ENCODE measurements at regions not wholly inside any gene's neighbourhood (a gene's known extent, or its start where the extent isn't known, plus 50 kb on each side); places are given as distances from the start of the nearest gene placed in this dataset.

DNA sequence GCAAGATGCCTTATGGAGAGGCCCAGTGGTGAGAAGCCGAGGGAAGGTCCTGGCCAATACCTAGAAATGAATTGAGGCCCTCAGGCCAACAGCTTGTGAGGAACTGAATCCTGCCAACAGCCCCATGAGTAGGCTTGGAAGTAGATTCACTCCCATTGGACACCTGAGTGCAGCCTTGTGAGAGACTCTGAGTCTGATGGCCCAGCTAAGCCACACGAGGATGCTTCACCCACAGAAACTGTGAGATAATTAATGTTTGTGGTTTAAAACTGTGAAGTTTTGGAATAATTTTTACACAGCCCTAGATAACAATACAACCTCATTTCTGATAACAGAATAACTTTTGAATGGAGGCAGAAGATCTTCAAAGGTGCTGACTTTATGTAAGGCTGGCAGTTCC, 65.9 kb upstream of the DAP start:
- Histone ChIP-seq H3K4me3 (replicated peaks in 1 of 3; ENCODE audit: insufficient read depth in 1 of 3, low read depth in 1 of 3, low read length in 3 of 3) (no peak overlapping the region), H3K36me3 (ENCODE audit: control insufficient read depth in 2 of 2, extremely low read depth in 1 of 2, insufficient read depth in 2 of 2, low read length in 2 of 2) (no peaks in the 10 kb centered on the region), H2AFZ (ENCODE audit: low read depth, low read length) (no peak overlapping the region), H3K9me3 (replicated peaks; ENCODE audit: control insufficient read depth, insufficient read depth, low read length) (no peaks in the 10 kb centered on the region), H3K79me2 (ENCODE audit: control insufficient read depth, insufficient read depth, low read length) (no peaks in the 10 kb centered on the region), H3K27ac (ENCODE audit: insufficient read depth, low read depth, low read length) (no peak overlapping the region), H3K4me1 (ENCODE audit: control insufficient read depth, extremely low read depth, insufficient read depth, low read length) (no peaks in the 10 kb centered on the region), H3K4me2 (ENCODE audit: insufficient read depth, low read length) (no peak overlapping the region), H3K9ac (replicated peaks; ENCODE audit: extremely low read depth, insufficient read depth, low read length) (no peak overlapping the region), H3K9me1 (replicated peaks; ENCODE audit: control insufficient read depth, extremely low read depth, insufficient read depth, low read length) (no peaks in the 10 kb centered on the region), H4K20me1 (replicated peaks; ENCODE audit: control insufficient read depth, extremely low read depth, insufficient read depth, low read length) (no peaks in the 10 kb centered on the region), H3K27me3 (ENCODE audit: control insufficient read depth in 2 of 2, insufficient read depth in 2 of 2, low read length in 2 of 2) (peaks cover 0 to 5% of the 10 kb centered on the region in 2 experiments)
- dilution Hi-C loops (cut with MboI; ENCODE audit: extremely low pct_ligation_motif_present, low sequenced_read_pairs) (no loop called here), intact Hi-C loops (cut with micrococcal nuclease) (no loop called here)
- POLR2A ChIA-PET, result no interaction called here
- TF ChIP-seq JUN (IDR thresholded peaks at IDR 0.05; ENCODE audit: borderline replicate concordance, insufficient read depth, insufficient read length, low read depth) (no peak), MAX (IDR thresholded peaks at IDR 0.05; ENCODE audit: insufficient read depth, insufficient read length) (no peak), POLR2A (IDR thresholded peaks at IDR 0.05; ENCODE audit: low read depth, low read length) (no peak), MYC (IDR thresholded peaks at IDR 0.05; ENCODE audit: low read depth, low read length) (no peak), FOS (IDR thresholded peaks at IDR 0.05; ENCODE audit: borderline replicate concordance, insufficient read depth, low read length) (no peak), GATA2 (IDR thresholded peaks at IDR 0.05; ENCODE audit: insufficient read depth, insufficient read length, low read depth, low read length) (no peak), EZH2 (IDR thresholded peaks at IDR 0.05; ENCODE audit: borderline replicate concordance, low read depth, low read length, severe bottlenecking) (no peak), POLR2AphosphoS5 (IDR thresholded peaks at IDR 0.05; ENCODE audit: insufficient read depth, low read depth, low read length) (no peak)
- TF ChIP-seq, protein P1, sequence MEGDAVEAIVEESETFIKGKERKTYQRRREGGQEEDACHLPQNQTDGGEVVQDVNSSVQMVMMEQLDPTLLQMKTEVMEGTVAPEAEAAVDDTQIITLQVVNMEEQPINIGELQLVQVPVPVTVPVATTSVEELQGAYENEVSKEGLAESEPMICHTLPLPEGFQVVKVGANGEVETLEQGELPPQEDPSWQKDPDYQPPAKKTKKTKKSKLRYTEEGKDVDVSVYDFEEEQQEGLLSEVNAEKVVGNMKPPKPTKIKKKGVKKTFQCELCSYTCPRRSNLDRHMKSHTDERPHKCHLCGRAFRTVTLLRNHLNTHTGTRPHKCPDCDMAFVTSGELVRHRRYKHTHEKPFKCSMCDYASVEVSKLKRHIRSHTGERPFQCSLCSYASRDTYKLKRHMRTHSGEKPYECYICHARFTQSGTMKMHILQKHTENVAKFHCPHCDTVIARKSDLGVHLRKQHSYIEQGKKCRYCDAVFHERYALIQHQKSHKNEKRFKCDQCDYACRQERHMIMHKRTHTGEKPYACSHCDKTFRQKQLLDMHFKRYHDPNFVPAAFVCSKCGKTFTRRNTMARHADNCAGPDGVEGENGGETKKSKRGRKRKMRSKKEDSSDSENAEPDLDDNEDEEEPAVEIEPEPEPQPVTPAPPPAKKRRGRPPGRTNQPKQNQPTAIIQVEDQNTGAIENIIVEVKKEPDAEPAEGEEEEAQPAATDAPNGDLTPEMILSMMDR (IDR thresholded peaks at IDR 0.05; ENCODE audit: extremely low read depth in 1 of 2, insufficient read depth in 1 of 2, low read depth in 1 of 2, low read length in 2 of 2), result no peak
- CTCF ChIA-PET, result interaction anchor here (0.8 to 1.5 kb wide), 3 partner anchors 9 to 132 kb away, joined by 3 to 4 read pairs (median 4); no protein-coding TSS in a partner anchor
- DNase-seq (ENCODE audit: low read depth, low spot score), result no peak
- BruUV-seq (replicated peaks), result no TSS peak
- no peak for FAIRE-seq

Data from endothelial cell of umbilical vein (primary cell).